Upper lobe of left lung (tissue), 6 donors: ENCODE measurements at regions not wholly inside any gene's neighbourhood (a gene's known extent, or its start where the extent isn't known, plus 50 kb on each side); places are given as distances from the start of the nearest gene placed in this dataset.
A peak's percentile ranks its signal among the peaks of the same experiment; 100 is the strongest.

ENCODE experiments used
- ATAC-seq, 2 donors: fragments of 200-7000 bp; cut with Tn5 transposase; one replicate each; pipeline ENCODE4 v1.9.1; 2022; ENCODE audit warnings: mild to moderate bottlenecking in 2 of 2, moderate library complexity in 2 of 2; ENCODE audit not compliant: low FRiP score in 2 of 2
- DNase-seq, 2 donors: peaks; one replicate each; pipeline ENCODE4 v3.0.0-alpha.2; 2019 to 2020
- H3K27ac ChIP-seq, 4 donors: fragments of 200-600 bp; sonication (generic); one replicate each; pipeline ENCODE4 v1.5.1; 2016 to 2019
- H3K27me3 ChIP-seq, 4 donors: fragments of 200-600 bp; sonication (generic); one replicate each; pipeline ENCODE4 v1.5.1; 2017 to 2019
- H3K36me3 ChIP-seq, 4 donors: fragments of 200-600 bp; sonication (generic); one replicate each; pipeline ENCODE4 v1.5.1; 2016 to 2019
- H3K4me1 ChIP-seq, 4 donors: fragments of 200-600 bp; sonication (generic); one replicate each; pipeline ENCODE4 v1.5.1; 2018 to 2019
- H3K4me3 ChIP-seq, 4 donors: fragments of 200-600 bp; sonication (generic); one replicate each; pipeline ENCODE4 v1.5.1; 2017 to 2019; ENCODE audit warnings: mild to moderate bottlenecking in 2 of 4, moderate library complexity in 1 of 4
- H3K9me3 ChIP-seq, 4 donors: fragments of 200-600 bp; sonication (generic); one replicate each; pipeline ENCODE4 v1.5.1; 2018 to 2019
- EP300 ChIP-seq, 4 donors: sonication (generic); formaldehyde crosslinking; IDR thresholded peaks; one replicate each; pipeline ENCODE4 v1.5.1; 2017; ENCODE audit warnings: antibody characterized with exemption in 4 of 4, control low read depth in 2 of 4
- POLR2A ChIP-seq, 4 donors: fragments of 450-650 bp; IDR thresholded peaks; one replicate each; pipeline ENCODE4 v1.5.1; 2016 to 2017; ENCODE audit warnings: antibody characterized with exemption in 4 of 4, mild to moderate bottlenecking in 2 of 4
- POLR2AphosphoS5 ChIP-seq, 2 donors: sonication (generic); formaldehyde crosslinking; IDR thresholded peaks; one replicate each; pipeline ENCODE4 v1.5.1; 2017; ENCODE audit warnings: antibody characterized with exemption in 2 of 2
- WGBS, 2 donors: methylation state at CpG; one replicate each; pipeline ENCODE4 v1.1.5; 2017 to 2018; 5-methylcytosine and 5-hydroxymethylcytosine counted together
- TF ChIP-seq, protein P1 (sequence below), 6 experiments: fragments of 450-650 bp in 4 of 6; fragments of 200-600 bp in 2 of 6; sonication (generic) in 2 of 6; IDR thresholded peaks; one replicate each; pipeline ENCODE4 v1.5.1; 2016 to 2019; ENCODE audit warnings: antibody characterized with exemption in 6 of 6
- donor health status: DM: no; HTN: no; CAD: no; lungs with moderate emphysema.
- donor health status: DM: no; HTN: yes; CAD: no; lungs with severe emphysema.

DNA sequence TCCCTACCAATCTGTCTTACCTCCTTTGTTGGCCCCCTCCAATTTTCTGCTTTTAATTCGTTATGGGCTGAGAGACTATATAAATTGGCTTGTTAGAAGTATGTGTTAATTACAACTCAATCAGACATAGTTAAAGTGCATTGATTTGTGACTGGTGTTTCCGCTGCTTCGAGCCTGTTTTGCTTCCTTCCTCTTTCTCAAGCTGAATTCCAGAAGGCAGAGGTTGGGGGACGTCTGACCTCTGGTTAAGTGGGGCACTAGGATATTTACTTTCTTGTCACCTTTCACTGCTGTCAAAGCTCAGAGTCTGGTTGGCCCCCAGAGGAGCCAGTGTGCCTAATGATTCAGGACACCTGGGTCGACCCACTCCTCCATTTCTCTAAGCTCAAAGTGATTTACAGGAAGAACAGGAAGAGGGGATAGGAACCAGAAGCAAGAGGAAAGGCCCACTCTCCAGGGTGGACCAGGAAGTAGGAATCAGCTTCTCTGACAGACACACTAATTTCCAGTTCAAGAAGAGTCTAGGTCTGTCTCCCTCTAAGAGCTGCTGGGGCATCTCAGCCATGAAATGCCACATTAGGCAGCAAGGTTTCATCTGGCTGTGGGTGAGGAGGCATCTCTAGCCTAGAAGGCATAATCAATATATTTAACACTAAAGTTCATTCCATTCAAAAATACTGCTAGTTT is 397.2 kb upstream of the NPVF start:
- Histone ChIP-seq H3K36me3 (no peaks in the 10 kb centered on the region), H3K27ac (peak overlapping the region; percentile 41 to 73 (median 62)), H3K4me1 (peaks cover 0 to 10% (median 5%) of the 10 kb centered on the region in 4 donors), H3K27me3 (no peaks in the 10 kb centered on the region), H3K9me3 (no peaks in the 10 kb centered on the region), H3K4me3 (no peak overlapping the region)
- no peak for ATAC-seq
- WGBS, 2 donors, result 25 to 33% methylated on average over 5 of the region's 5 CpGs
- TF ChIP-seq POLR2AphosphoS5 (IDR thresholded peaks at IDR 0.05) (no peak), POLR2A (IDR thresholded peaks at IDR 0.05) (no peak), EP300 (IDR thresholded peaks at IDR 0.05) (no peak)
- TF ChIP-seq, protein P1, sequence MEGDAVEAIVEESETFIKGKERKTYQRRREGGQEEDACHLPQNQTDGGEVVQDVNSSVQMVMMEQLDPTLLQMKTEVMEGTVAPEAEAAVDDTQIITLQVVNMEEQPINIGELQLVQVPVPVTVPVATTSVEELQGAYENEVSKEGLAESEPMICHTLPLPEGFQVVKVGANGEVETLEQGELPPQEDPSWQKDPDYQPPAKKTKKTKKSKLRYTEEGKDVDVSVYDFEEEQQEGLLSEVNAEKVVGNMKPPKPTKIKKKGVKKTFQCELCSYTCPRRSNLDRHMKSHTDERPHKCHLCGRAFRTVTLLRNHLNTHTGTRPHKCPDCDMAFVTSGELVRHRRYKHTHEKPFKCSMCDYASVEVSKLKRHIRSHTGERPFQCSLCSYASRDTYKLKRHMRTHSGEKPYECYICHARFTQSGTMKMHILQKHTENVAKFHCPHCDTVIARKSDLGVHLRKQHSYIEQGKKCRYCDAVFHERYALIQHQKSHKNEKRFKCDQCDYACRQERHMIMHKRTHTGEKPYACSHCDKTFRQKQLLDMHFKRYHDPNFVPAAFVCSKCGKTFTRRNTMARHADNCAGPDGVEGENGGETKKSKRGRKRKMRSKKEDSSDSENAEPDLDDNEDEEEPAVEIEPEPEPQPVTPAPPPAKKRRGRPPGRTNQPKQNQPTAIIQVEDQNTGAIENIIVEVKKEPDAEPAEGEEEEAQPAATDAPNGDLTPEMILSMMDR (IDR thresholded peaks at IDR 0.05), result no peak
- DNase-seq, result no peak

DNA sequence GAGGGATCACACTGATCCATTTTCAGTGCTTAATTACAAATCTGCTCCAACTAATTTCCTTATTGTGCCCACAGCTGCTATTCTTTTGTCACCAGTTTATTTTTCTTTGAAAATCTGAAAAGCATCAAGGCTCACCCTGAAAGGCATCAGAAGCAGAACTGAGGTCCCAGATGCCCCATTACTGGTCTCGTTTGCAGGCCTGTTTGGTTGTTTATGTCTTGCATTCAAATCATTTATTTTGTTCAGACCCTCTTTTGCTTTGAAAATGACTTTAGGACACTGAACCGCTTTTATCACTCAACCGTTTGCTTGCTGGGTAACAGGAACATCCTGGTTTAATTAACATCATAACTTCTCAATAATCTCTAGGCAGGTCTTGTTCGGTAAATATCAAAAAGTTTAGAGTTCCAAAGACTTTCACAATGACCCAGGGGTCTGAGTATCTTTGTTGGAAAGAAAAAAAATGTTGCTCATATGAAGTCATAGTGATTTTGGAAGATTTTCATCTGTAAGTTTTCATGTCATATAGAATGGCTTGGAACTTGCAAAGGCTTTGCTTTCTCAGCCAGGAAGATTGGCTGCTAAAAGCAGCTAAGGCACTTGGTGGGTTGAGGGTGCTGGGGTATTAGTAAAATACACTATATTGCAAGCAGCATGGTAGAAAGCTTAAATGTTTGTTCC is 398.3 kb upstream of the NPVF start:
- no peaks in the 10 kb centered on the region for H3K9me3 ChIP-seq
- 64 to 79% methylated on average over 4 of the region's 4 CpGs for WGBS, 2 donors
- no peak overlapping the region for H3K4me3 ChIP-seq
- peak overlapping the region in 3 of 4 donors; percentile 41 to 73 (median 65) for H3K27ac ChIP-seq
- ATAC-seq (no peak), DNase-seq (no peak)
- no peaks in the 10 kb centered on the region for H3K27me3 ChIP-seq
- peaks cover 0 to 6% (median 0%) of the 10 kb centered on the region in 4 donors for H3K4me1 ChIP-seq
- no peaks in the 10 kb centered on the region for H3K36me3 ChIP-seq
- no peak for TF ChIP-seq EP300 (IDR thresholded peaks at IDR 0.05)
- no peak for TF ChIP-seq POLR2AphosphoS5 (IDR thresholded peaks at IDR 0.05)
- TF ChIP-seq POLR2A (IDR thresholded peaks at IDR 0.05), result no peak
- TF ChIP-seq, protein P1 (IDR thresholded peaks at IDR 0.05), result no peak

DNA sequence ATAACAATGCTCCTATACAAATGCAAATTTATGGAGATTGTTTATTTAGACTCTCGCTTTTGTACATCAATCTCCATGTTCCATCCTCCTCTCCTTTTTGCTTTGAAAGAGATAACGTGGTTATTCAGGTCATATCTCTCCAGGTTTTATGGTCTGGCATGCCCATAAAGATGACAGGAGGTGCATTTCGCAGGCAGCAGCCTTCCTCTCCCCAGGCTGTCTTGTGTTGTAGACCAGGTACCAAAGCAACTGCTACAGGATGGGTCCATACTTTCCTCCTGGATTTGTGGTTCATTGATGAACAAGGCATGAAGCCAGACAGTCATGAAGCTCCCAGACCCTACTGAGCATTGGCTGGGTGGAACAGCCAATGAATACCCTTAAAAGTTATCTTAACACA is 400.2 kb upstream of the NPVF start:
- no peak for ATAC-seq
- no peak for DNase-seq
- H3K4me1 ChIP-seq, result peaks cover 0 to 6% (median 0%) of the 10 kb centered on the region in 4 donors
- no peaks in the 10 kb centered on the region for H3K9me3 ChIP-seq
- 59 to 70% methylated on average over 3 of the region's 3 CpGs for WGBS, 2 donors
- H3K27me3 ChIP-seq, result no peaks in the 10 kb centered on the region
- TF ChIP-seq, protein P1 (IDR thresholded peaks at IDR 0.05), result no peak
- TF ChIP-seq POLR2A (IDR thresholded peaks at IDR 0.05) (no peak), POLR2AphosphoS5 (IDR thresholded peaks at IDR 0.05) (no peak), EP300 (IDR thresholded peaks at IDR 0.05) (no peak)
- no peak overlapping the region for H3K27ac ChIP-seq
- H3K4me3 ChIP-seq, result no peak overlapping the region
- no peaks in the 10 kb centered on the region for H3K36me3 ChIP-seq

DNA sequence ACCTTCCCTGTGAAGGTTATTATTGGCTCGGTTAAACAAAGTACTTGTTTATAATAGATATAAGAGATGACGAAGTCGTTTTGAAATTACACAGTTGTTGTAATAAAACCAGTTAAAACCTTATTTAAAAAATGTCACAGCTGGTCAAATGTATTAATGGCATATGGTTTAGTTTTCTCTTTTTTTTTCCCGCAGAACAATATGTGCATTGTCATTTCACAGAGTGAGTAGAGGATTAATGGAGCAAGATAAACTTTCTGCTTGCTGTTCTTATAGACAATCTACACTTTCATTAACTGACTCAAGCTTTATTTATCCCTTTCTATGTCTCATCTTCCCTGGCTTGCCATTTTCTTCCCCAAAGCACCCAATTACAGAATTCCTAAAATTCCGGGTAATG is 404.3 kb upstream of the NPVF start:
- Histone ChIP-seq H3K27ac (no peak overlapping the region), H3K36me3 (no peaks in the 10 kb centered on the region), H3K4me3 (no peak overlapping the region), H3K9me3 (no peaks in the 10 kb centered on the region), H3K4me1 (no peaks in the 10 kb centered on the region), H3K27me3 (no peaks in the 10 kb centered on the region)
- DNase-seq (no peak), ATAC-seq (no peak)
- WGBS, 2 donors, result 70 to 79% methylated on average over 5 of the region's 5 CpGs
- TF ChIP-seq, protein P1 (IDR thresholded peaks at IDR 0.05), result no peak
- no peak for TF ChIP-seq EP300 (IDR thresholded peaks at IDR 0.05)
- no peak for TF ChIP-seq POLR2AphosphoS5 (IDR thresholded peaks at IDR 0.05)
- no peak for TF ChIP-seq POLR2A (IDR thresholded peaks at IDR 0.05)
